NCI-H2107 treated with DMSO at 0.1 percent for 48 hours (cell line): ENCODE measurements at regions not wholly inside any gene's neighbourhood (a gene's known extent, or its start where the extent isn't known, plus 50 kb on each side); places are given as distances from the start of the nearest gene placed in this dataset.
A peak's percentile ranks its signal among the peaks of the same experiment; 100 is the strongest.
"Not testable (repeated sequence)": the region's sequence is repeated elsewhere in the genome, so short reads cannot be mapped to it uniquely, and the experiment has no call there.

Experiments
- DNase-seq: peaks from one replicate; lab custom pipeline; 2025; ENCODE audit not compliant: unreplicated experiment; lab: John Stamatoyannopoulos, UW

DNA sequence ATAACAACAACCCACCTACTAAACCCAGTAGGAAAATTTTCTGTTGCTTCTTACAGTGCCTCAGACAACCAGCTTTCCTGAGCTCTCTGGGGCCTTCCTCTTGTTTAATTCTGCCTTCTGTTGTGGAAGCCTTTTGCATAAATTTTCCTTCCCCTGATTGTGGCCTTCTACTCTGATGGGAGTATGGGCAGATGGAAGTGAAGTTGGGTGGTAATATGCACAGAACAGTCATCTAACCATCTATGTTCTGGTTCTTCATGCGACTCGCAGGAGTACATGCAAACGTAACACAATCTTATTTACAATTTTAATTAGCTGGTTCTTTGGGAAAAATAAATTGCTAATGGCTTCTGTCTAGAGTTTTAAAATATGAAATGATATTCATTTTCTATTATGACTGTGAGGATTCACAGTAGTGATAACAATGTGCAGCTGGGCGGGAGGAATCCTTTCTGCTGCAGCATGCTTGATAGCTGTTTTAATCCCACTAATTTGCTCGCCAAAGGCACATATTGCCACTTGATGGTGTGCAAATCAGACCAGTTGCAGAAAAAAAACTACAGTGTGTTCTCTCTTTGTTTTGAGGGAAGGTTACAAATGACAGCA, 311.5 kb upstream of the ROPN1 start:
- no peak for DNase-seq

GRCh38 chr3:124306665-124307064, 314.7 kb upstream of the ROPN1 start:
- no peak for DNase-seq

DNA sequence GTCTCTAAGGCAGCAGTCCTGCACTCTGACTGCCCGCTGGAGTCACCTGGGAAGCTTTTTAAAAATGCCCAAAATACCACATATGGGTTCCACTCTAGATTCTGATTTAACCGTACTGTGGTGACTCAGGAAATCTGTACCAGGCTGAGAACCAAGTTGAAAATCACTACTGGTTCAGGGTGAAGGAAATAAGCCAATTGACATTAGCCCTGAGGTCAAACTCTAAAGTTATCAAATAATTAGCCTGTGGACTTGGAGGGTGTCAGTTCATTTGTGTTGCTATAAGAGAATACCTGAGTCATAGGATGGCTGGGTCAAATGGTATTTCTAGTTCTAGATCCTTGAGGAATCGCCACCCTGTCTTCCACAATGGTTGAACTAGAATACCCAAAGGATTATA, 321.7 kb upstream of the ROPN1 start:
- no peak for DNase-seq

- DNase-seq, result no peak
These were observed 323.5 kb upstream of the ROPN1 start for GRCh38 chr3:124315215-124316033.

DNA sequence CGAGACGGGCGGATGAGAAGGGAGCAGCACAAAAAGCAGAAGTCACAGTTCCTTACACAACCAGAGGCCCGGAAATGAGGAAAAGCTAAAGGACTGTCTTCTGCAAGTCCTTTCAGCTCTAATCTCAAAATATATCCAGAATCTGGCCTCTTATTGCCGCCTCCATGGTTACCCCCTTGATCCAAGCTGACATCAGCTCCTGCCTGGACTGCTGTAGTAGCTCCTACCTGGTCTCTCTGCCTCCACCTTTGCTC, 324.0 kb upstream of the ROPN1 start:
- no peak for DNase-seq

DNA sequence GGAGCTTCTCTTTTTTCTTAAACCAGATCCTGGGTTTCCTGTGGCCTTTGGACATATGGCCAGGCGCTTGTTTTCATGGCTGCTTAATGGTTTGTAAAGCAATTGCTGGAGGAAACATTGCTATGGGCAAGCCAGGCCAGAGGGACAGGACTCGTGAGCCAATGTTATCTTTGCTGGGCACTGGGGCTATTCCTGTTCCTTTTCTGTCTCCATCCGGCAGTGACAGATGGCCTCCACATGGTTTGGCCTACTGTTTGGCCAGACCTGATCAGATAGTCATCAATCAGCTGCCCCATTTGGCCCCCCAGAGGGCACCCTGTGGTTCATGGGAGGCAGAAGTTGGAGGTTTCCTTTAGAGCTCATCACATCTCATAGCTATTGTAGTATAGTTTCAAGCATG, 326.1 kb upstream of the ROPN1 start:
- no peak for DNase-seq

GRCh38 chr3:124318656-124319055, 326.7 kb upstream of the ROPN1 start:
- DNase-seq, result no peak

DNA sequence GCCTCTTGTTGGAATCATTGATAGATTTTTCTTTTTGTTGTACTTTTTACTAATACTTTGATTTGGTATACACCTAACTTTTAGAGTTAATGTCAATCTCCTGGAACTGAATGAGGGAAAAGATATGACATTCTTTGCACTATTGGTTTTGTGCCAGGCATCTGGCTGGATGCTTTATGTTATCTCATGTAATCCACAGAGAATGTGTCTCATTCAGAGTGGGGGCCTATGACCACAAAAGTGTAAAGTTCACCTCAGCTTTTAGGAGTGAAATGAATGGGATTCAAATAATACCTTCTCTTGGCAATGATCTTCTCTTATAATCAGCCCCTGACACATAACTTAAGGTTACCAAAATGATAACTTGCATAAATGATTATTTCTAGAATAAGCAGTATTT, 329.1 kb upstream of the ROPN1 start:
- no peak for DNase-seq

DNA sequence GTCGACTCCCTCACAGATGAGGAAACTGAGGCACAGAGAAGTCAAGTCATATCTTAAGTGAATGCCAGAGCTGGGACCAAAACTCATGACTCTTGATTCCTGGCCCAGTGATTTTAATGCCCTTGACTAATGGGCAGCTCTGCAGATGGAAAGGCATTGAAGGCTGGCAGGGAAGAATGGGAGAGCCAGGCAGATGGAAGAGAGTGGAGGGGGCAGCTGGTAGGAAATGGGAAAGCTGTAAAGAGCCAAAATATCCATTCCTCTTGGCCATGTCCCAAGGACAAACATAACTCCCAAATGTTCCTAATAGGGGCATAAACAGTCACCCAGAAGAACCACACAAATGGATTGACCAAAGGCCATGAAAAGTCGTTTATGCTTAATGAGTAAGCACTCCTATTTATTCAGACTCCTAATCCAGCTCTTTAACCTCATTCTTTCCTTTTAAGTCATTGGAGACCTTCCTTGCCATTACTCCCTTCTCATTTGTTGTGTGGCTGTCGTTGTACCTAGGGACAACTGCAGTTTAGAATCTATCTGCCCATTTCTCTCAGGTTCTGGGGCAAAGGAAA, 330.5 kb upstream of the ROPN1 start:
- no peak for DNase-seq

GRCh38 chr3:124322966-124323365, 331.0 kb upstream of the ROPN1 start:
- DNase-seq, result no peak

- DNase-seq, result no peak
These were observed 333.3 kb upstream of the ROPN1 start for GRCh38 chr3:124325248-124325647.

DNA sequence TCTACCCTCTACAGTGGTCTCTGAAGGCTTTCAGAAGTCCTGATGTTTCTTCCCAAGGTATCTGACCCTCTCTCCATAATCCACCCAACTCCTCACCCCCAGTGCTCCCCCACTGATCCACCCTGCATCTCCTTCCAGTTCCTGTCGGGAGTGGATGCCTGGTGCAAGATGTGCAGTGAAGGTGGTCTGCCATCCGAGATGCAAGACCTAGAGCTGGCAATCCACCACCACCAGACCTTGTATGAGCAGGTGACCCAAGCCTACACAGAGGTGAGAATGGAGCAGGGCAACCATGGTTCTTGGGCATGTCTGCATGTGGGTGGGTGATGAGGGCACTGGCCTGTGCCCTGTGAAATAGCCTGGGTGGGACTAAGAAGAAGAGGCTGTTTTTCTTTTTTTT, 337.8 kb upstream of the ROPN1 start:
- no peak for DNase-seq

- DNase-seq, result no peak
These were observed 342.2 kb upstream of the ROPN1 start for GRCh38 chr3:124333931-124334640.

GRCh38 chr3:124336067-124336656, 344.2 kb upstream of the ROPN1 start:
- no peak for DNase-seq

DNA sequence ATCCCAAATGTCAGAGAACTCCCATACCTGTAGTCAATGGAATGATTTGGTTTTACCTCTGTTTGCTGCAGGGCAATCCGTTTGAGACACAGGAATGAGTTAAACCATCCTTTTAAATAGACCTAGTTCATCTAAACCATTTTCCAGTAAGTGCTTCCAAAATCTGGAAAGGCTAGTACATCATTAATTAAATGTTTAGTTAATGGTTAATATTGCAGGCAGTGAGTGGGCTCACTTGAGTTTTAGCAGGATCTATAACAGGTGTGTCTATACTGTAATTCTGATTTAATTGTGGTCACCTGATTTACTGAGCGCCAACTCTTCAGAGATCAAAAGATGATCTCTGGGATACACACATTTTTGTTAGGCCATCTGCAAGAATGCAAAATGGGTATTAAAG, 353.9 kb upstream of the ROPN1 start:
- DNase-seq, result no peak

- no peak for DNase-seq
These were observed 354.6 kb upstream of the ROPN1 start for GRCh38 chr3:124346487-124346886.

DNA sequence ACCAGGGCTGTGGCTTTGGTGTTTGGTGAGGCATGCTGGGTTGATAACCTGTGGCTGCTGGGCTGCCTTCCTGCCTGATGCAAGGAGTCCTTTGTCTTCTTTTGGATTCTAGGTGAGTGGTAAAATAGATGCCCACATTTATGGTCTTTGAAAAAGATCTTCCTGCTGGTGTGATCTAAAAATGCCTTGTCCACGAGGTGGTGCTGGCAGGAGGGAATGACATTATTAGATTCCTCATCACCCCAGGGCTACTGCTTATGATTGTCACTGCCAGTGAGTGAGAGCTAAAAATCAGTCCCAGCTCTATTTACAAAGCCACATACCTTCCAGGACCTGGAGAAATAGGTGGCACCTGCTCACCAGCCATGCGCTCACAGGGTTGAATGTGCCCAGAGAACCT, 355.5 kb upstream of the ROPN1 start:
- DNase-seq, result peak; percentile 35

DNA sequence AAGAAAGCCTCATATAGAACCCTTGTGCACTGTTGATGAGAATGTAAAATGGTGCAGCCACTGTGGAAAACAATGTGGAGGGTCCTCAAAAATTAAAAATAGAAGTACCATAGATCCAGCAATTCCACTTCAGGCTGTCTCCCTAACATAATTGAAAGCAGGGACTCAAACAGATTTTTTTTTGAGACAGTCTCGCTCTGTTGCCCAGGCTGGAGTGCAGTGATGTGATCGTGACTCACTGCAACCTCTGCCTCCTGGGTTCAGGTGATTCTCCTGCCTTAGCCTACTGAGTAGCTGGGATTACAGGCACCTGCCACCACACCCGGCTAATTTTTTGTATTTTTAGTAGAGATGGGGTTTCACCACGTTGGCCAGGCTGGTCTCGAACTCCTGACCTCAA, 356.6 kb upstream of the ROPN1 start:
- DNase-seq, result not testable (repeated sequence)

GRCh38 chr3:124351430-124352148, 359.7 kb upstream of the ROPN1 start:
- peak; percentile 64 for DNase-seq

DNA sequence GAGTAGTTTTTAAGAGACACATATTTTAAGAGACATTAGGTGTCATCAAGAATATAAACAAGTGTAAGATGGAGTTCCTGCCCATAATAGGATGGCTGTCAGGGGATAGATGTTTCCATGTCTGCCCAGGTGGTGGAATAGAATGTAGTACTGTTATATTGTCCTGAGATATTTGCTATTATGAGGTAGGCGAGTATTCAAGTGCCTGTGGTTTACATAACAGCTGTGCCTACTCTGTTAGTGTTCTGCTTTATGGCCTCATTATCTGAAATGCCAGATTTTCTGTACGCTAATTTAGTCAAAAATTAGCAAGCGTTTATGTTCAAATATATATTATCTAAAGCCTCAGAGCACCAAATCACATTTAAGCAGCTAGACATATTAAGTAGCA, 360.2 kb upstream of the ROPN1 start:
- DNase-seq, result peak; percentile 93

- no peak for DNase-seq
These were observed 361.8 kb upstream of the ROPN1 start for GRCh38 chr3:124353691-124354090.
